ENCODE measurements at regions not wholly inside any gene's neighbourhood (a gene's known extent, or its start where the extent isn't known, plus 50 kb on each side); places are given as distances from the start of the nearest gene placed in this dataset.

DNA sequence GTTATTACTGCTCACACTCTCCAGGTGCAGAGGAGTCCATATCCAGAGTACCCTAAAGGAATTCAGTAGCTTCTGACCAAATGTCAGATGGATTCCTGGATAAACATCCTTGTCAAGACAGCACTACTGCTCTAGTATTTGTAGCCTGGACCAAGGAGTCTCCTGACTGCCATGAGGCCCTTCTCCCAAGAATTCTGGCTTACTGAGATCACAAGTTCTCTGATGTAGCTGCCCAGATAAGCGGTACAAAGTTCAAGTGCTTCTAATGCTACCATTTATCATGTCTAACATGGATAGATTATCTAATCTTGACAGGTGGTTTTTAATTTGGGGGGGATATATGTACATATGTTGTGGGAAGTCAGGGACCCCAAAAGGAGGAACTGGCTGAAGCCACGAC, 196.6 kb upstream of the HMCN1 start:
- 77% methylated on average over 2 of the region's 2 CpGs for WGBS (ENCODE audit: missing lambda C conversion rate)
- Histone ChIP-seq H3K9me3 (no peaks in the 10 kb centered on the region), H3K4me2 (no peak overlapping the region), H3K4me3 (no peak overlapping the region), H3K27ac (no peak overlapping the region), H3K4me1 (peaks cover 16% of the 10 kb centered on the region)
- FAIRE-seq (no peak), DNase-seq (ENCODE audit: low read depth in 1 of 2, low spot score in 1 of 2) (no peak), ATAC-seq (no peak)
- ChIA-PET CTCF (interaction anchor here (1.0 kb wide), 1 partner anchor 41 kb away, joined by 3 read pairs; no protein-coding TSS in a partner anchor), POLR2A (no interaction called here)
- TF ChIP-seq POLR2AphosphoS2 (conservative IDR thresholded peaks at IDR 0.05; ENCODE audit: low read length) (no peak), HDAC2 (IDR thresholded peaks at IDR 0.05) (no peak), SREBF2 (IDR thresholded peaks at IDR 0.05) (no peak), RFX5 (IDR thresholded peaks at IDR 0.05) (no peak), PHF8 (IDR thresholded peaks at IDR 0.05; ENCODE audit: borderline replicate concordance, low read depth) (no peak)
- TF ChIP-seq, protein P1, sequence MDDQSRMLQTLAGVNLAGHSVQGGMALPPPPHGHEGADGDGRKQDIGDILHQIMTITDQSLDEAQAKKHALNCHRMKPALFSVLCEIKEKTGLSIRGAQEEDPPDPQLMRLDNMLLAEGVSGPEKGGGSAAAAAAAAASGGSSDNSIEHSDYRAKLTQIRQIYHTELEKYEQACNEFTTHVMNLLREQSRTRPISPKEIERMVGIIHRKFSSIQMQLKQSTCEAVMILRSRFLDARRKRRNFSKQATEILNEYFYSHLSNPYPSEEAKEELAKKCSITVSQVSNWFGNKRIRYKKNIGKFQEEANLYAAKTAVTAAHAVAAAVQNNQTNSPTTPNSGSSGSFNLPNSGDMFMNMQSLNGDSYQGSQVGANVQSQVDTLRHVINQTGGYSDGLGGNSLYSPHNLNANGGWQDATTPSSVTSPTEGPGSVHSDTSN (IDR thresholded peaks at IDR 0.05), result no peak
- TF ChIP-seq, protein P2, sequence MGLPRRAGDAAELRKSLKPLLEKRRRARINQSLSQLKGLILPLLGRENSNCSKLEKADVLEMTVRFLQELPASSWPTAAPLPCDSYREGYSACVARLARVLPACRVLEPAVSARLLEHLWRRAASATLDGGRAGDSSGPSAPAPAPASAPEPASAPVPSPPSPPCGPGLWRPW (IDR thresholded peaks at IDR 0.05), result no peak
- TF ChIP-seq, protein P3, sequence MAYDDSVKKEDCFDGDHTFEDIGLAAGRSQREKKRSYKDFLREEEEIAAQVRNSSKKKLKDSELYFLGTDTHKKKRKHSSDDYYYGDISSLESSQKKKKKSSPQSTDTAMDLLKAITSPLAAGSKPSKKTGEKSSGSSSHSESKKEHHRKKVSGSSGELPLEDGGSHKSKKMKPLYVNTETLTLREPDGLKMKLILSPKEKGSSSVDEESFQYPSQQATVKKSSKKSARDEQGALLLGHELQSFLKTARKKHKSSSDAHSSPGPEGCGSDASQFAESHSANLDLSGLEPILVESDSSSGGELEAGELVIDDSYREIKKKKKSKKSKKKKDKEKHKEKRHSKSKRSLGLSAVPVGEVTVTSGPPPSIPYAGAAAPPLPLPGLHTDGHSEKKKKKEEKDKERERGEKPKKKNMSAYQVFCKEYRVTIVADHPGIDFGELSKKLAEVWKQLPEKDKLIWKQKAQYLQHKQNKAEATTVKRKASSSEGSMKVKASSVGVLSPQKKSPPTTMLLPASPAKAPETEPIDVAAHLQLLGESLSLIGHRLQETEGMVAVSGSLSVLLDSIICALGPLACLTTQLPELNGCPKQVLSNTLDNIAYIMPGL (CRISPR knock-in tag; IDR thresholded peaks at IDR 0.05; ENCODE audit: borderline replicate concordance), result no peak

DNA sequence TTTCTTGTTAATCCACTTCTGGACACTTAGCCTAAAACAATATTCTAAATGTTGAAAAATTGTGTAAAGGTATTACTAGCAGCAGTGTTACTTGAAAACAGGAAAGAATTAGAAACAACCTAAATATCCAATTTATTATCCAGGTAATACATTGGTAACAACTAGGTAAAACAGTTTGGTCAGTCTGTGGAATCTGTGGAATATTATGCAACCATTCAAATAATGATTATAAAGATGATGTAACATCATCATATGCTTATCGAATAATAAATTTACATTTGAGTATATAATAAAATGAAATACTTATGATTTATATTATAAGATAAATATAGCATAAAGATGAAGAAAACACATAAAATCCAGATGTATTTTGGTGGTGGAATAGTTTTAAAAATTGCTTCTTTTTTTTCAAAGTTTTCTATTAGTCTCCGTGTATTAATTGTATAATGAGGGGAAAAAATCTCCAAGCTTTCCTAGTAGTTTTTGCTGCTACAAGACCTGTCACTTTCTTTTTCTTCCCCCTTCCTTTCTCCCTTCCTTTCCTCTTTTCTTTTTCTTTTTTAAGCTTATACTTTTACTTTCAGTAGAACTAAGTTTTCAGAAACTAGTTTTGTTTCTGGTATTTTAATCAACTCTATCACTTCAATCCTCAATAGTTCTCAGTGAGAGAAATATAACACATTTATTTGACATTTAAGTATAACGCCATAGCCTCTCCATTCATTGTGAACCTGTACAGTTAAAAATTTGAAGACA, 197.8 kb upstream of the HMCN1 start:
- POLR2A ChIA-PET, result no interaction called here

DNA sequence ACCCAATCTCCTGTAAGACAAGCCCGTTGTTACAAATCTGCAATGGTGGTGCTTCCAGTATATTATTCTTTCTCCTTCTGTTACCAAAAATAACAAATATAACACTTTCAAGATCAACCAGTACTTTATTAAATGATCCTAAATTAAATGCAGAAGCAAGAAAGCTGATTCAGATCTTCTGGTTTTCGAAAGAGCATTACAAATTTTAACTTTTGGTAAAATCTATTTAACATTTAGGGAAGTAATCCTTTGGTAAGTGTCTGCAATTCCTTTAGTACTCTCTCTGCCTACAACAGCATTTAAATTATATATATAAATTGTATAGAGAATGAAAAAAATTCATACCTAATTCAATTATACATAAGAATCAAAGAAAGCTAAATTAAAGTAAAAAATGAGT, 198.6 kb upstream of the HMCN1 start:
- TF ChIP-seq, protein P1 (IDR thresholded peaks at IDR 0.05), result no peak
- TF ChIP-seq TP53 (CRISPR knock-in tag; IDR thresholded peaks at IDR 0.05) (no peak), EP300 (IDR thresholded peaks at IDR 0.05) (no peak), ZSCAN20 (CRISPR knock-in tag; IDR thresholded peaks at IDR 0.05) (no peak), NPAS2 (CRISPR knock-in tag; IDR thresholded peaks at IDR 0.05; ENCODE audit: borderline replicate concordance) (no peak), CHD4 (IDR thresholded peaks at IDR 0.05; ENCODE audit: borderline replicate concordance) (no peak), ZNF302 (CRISPR knock-in tag; IDR thresholded peaks at IDR 0.05) (no peak)
- TF ChIP-seq, protein P4, sequence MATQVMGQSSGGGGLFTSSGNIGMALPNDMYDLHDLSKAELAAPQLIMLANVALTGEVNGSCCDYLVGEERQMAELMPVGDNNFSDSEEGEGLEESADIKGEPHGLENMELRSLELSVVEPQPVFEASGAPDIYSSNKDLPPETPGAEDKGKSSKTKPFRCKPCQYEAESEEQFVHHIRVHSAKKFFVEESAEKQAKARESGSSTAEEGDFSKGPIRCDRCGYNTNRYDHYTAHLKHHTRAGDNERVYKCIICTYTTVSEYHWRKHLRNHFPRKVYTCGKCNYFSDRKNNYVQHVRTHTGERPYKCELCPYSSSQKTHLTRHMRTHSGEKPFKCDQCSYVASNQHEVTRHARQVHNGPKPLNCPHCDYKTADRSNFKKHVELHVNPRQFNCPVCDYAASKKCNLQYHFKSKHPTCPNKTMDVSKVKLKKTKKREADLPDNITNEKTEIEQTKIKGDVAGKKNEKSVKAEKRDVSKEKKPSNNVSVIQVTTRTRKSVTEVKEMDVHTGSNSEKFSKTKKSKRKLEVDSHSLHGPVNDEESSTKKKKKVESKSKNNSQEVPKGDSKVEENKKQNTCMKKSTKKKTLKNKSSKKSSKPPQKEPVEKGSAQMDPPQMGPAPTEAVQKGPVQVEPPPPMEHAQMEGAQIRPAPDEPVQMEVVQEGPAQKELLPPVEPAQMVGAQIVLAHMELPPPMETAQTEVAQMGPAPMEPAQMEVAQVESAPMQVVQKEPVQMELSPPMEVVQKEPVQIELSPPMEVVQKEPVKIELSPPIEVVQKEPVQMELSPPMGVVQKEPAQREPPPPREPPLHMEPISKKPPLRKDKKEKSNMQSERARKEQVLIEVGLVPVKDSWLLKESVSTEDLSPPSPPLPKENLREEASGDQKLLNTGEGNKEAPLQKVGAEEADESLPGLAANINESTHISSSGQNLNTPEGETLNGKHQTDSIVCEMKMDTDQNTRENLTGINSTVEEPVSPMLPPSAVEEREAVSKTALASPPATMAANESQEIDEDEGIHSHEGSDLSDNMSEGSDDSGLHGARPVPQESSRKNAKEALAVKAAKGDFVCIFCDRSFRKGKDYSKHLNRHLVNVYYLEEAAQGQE (IDR thresholded peaks at IDR 0.05), result no peak
- TF ChIP-seq, protein P5, sequence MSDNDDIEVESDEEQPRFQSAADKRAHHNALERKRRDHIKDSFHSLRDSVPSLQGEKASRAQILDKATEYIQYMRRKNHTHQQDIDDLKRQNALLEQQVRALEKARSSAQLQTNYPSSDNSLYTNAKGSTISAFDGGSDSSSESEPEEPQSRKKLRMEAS (IDR thresholded peaks at IDR 0.05), result no peak
- Histone ChIP-seq H3K4me2 (no peak overlapping the region), H3K4me1 (no peaks in the 10 kb centered on the region), H3K27ac (no peak overlapping the region), H3K4me3 (no peak overlapping the region), H3K9me3 (no peaks in the 10 kb centered on the region)
- WGBS (ENCODE audit: missing lambda C conversion rate), result 78% methylated on average over 2 of the region's 2 CpGs
- FAIRE-seq (no peak), DNase-seq (ENCODE audit: low read depth in 1 of 2, low spot score in 1 of 2) (no peak), ATAC-seq (no peak)
- ChIA-PET CTCF (no interaction called here), POLR2A (no interaction called here)

More for the DNA sequence above, 197.8 kb upstream of the HMCN1 start:
- Histone ChIP-seq H3K9me3 (no peaks in the 10 kb centered on the region), H3K4me2 (no peak overlapping the region), H3K27ac (no peak overlapping the region), H3K4me1 (peaks cover 5% of the 10 kb centered on the region; the same call in 1 of the 3 replicates), H3K4me3 (no peak overlapping the region)
- TF ChIP-seq, protein P1 (IDR thresholded peaks at IDR 0.05), result no peak
- TF ChIP-seq NFE2L2 (conservative IDR thresholded peaks at IDR 0.05; ENCODE audit: low read length), result no peak
- FAIRE-seq (no peak), DNase-seq (ENCODE audit: low read depth in 1 of 2, low spot score in 1 of 2) (no peak), ATAC-seq (no peak)
- CTCF ChIA-PET, result no interaction called here
- 52% methylated on average over 3 of the region's 3 CpGs for WGBS (ENCODE audit: missing lambda C conversion rate)
